Uterus (tissue), 2 donors: ENCODE measurements at regions not wholly inside any gene's neighbourhood (a gene's known extent, or its start where the extent isn't known, plus 50 kb on each side); places are given as distances from the start of the nearest gene placed in this dataset.

Source experiments
- CTCF ChIP-seq, 4 experiments: fragments of 200-600 bp in 2 of 4; fragments of 450-650 bp in 2 of 4; sonication (generic) in 2 of 4; IDR thresholded peaks; one replicate each; pipeline ENCODE4 v1.5.1; 2016 to 2019; ENCODE audit warnings: antibody characterized with exemption in 4 of 4, mild to moderate bottlenecking in 2 of 4, moderate library complexity in 1 of 4
- POLR2A ChIP-seq, 2 donors: fragments of 450-650 bp; IDR thresholded peaks; one replicate each; pipeline ENCODE4 v1.6.1; 2016; ENCODE audit warnings: antibody characterized with exemption in 2 of 2, mild to moderate bottlenecking in 1 of 2, moderate library complexity in 1 of 2

GRCh38 chr4:187903700-187904099, 91.9 kb upstream of the ZFP42 start:
- TF ChIP-seq CTCF (IDR thresholded peaks at IDR 0.05) (no peak), POLR2A (IDR thresholded peaks at IDR 0.05) (no peak)
